Naive thymus-derived CD4-positive, alpha-beta T cell (primary cell): ENCODE measurements at regions not wholly inside any gene's neighbourhood (a gene's known extent, or its start where the extent isn't known, plus 50 kb on each side); places are given as distances from the start of the nearest gene placed in this dataset.

Source experiments
- ATAC-seq: fragments of 150-1000 bp; cut with Tn5 transposase; 2 replicates; pipeline ENCODE4 v1.10.0; 2021; ENCODE audit warnings: mild to moderate bottlenecking, moderate library complexity
- CTCF ChIA-PET: fragments of 350-600 bp; sonication (Branson Sonifier 250); formaldehyde crosslinking; loops from one replicate; lab custom pipeline; 2021; ENCODE audit warnings: antibody characterized with exemption; lab: Charles Lee
- POLR2A ChIA-PET: fragments of 350-600 bp; sonication (Branson Sonifier 250); formaldehyde crosslinking; loops from one replicate; lab custom pipeline; 2021; ENCODE audit warnings: antibody characterized with exemption, inconsistent platforms; lab: Charles Lee
- DNase-seq, 9 donors: peaks; one replicate each; pipeline versions ENCODE4 v3.0.0 to v3.0.0-alpha.2; 2020 to 2022; ENCODE audit warnings: mixed read lengths in 1 of 9
- H3K27ac ChIP-seq: one replicate; pipeline ENCODE4 v1.7.0; 2013; ENCODE audit warnings: mild to moderate bottlenecking, low read depth, low read length, moderate library complexity
- H3K27me3 ChIP-seq, 2 donors: one replicate each; pipeline ENCODE4 v1.7.0; 2013; ENCODE audit warnings: low read length in 2 of 2, mild to moderate bottlenecking in 2 of 2, moderate library complexity in 2 of 2; ENCODE audit not compliant: control insufficient read depth in 2 of 2, insufficient read depth in 2 of 2
- H3K36me3 ChIP-seq, 3 experiments: 1 replicate in 2 of 3; 2 replicates in 1 of 3; pipeline ENCODE4 v1.7.0; 2013; ENCODE audit warnings: low read length in 3 of 3, mild to moderate bottlenecking in 3 of 3, moderate library complexity in 1 of 3; ENCODE audit not compliant: insufficient read depth in 3 of 3, control insufficient read depth in 2 of 3
- H3K4me1 ChIP-seq, 2 donors: one replicate each; pipeline ENCODE4 v1.7.0; 2013; ENCODE audit warnings: low read length in 2 of 2, mild to moderate bottlenecking in 2 of 2, moderate library complexity in 1 of 2; ENCODE audit not compliant: control insufficient read depth in 2 of 2, insufficient read depth in 2 of 2
- H3K4me3 ChIP-seq: 2 replicates; pipeline ENCODE4 v1.7.0; 2013; ENCODE audit warnings: mild to moderate bottlenecking, low read length
- H3K9me3 ChIP-seq, 3 experiments: 1 replicate in 2 of 3; 2 replicates in 1 of 3; pipeline ENCODE4 v1.7.0; 2013; ENCODE audit warnings: low read length in 3 of 3; ENCODE audit not compliant: control insufficient read depth in 2 of 3
- H3K27ac Mint-ChIP-seq, 9 donors: one replicate each; pipeline ENCODE4 v1.8.0; 2020 to 2022; ENCODE audit warnings: mixed read lengths in 9 of 9, mild to moderate bottlenecking in 8 of 9, moderate library complexity in 5 of 9, inconsistent platforms in 2 of 9
- H3K27me3 Mint-ChIP-seq, 5 donors: one replicate each; pipeline ENCODE4 v1.8.0; 2021 to 2022; ENCODE audit warnings: mixed read lengths in 5 of 5, mild to moderate bottlenecking in 1 of 5
- H3K36me3 Mint-ChIP-seq, 5 donors: one replicate each; pipeline ENCODE4 v1.8.0; 2020 to 2022; ENCODE audit warnings: mixed read lengths in 5 of 5, mild to moderate bottlenecking in 3 of 5, inconsistent platforms in 1 of 5
- H3K4me1 Mint-ChIP-seq, 7 donors: one replicate each; pipeline ENCODE4 v1.8.0; 2020 to 2022; ENCODE audit warnings: mixed read lengths in 7 of 7, mild to moderate bottlenecking in 3 of 7, inconsistent platforms in 1 of 7
- H3K4me3 Mint-ChIP-seq, 10 donors: one replicate each; pipeline ENCODE4 v1.8.0; 2020 to 2022; ENCODE audit warnings: mild to moderate bottlenecking in 10 of 10, mixed read lengths in 10 of 10, moderate library complexity in 6 of 10, inconsistent platforms in 2 of 10
- H3K9me3 Mint-ChIP-seq, 11 donors: one replicate each; pipeline ENCODE4 v1.8.0; 2020 to 2022; ENCODE audit warnings: mixed read lengths in 11 of 11, mild to moderate bottlenecking in 4 of 11, inconsistent platforms in 1 of 11, moderate library complexity in 1 of 11
- intact Hi-C, 2 donors: fragments of 100-400 bp; cut with micrococcal nuclease; formaldehyde crosslinking; loops; one replicate each; pipeline ENCODE4 v1.15.1; 2023

GRCh38 chr7:68733219-68734153 is 864.8 kb upstream of the AUTS2 start:
- intact Hi-C loops = no loop called here
- Histone ChIP-seq H3K27me3 (no peaks in the 10 kb centered on the region), H3K4me1 (no peaks in the 10 kb centered on the region), H3K4me3 (no peak overlapping the region), H3K36me3 (no peaks in the 10 kb centered on the region), H3K27ac (no peak overlapping the region), H3K9me3 (no peaks in the 10 kb centered on the region)
- ChIA-PET CTCF (interaction anchor here (1.0 kb wide), 1 partner anchor 18 kb away, joined by 3 read pairs; no protein-coding TSS in a partner anchor), POLR2A (no interaction called here)
- DNase-seq (no peak), ATAC-seq (no peak)
- Mint-ChIP-seq H3K27ac (no peak overlapping the region), H3K9me3 (peaks cover 6 to 24% (median 9%) of the 10 kb centered on the region in 11 donors), H3K36me3 (no peaks in the 10 kb centered on the region), H3K27me3 (no peaks in the 10 kb centered on the region), H3K4me1 (no peaks in the 10 kb centered on the region), H3K4me3 (no peak overlapping the region)

- intact Hi-C loops = no loop called here
- Mint-ChIP-seq H3K4me1 (no peaks in the 10 kb centered on the region), H3K36me3 (no peaks in the 10 kb centered on the region), H3K27ac (no peak overlapping the region), H3K27me3 (no peaks in the 10 kb centered on the region), H3K4me3 (no peak overlapping the region), H3K9me3 (peaks cover 6 to 29% (median 8%) of the 10 kb centered on the region in 11 donors)
- DNase-seq = no peak
- ATAC-seq = no peak
- ChIA-PET POLR2A (no interaction called here), CTCF (no interaction called here)
- H3K36me3 ChIP-seq = no peaks in the 10 kb centered on the region
- H3K9me3 ChIP-seq = no peaks in the 10 kb centered on the region
- H3K4me1 ChIP-seq = no peaks in the 10 kb centered on the region
- H3K27ac ChIP-seq = no peak overlapping the region
- H3K27me3 ChIP-seq = no peaks in the 10 kb centered on the region
- no peak overlapping the region for H3K4me3 ChIP-seq
Measured at GRCh38 chr7:68734431-68734830, 863.8 kb upstream of the AUTS2 start.

- Histone ChIP-seq H3K36me3 (no peaks in the 10 kb centered on the region), H3K9me3 (no peaks in the 10 kb centered on the region), H3K4me1 (no peaks in the 10 kb centered on the region), H3K27ac (no peak overlapping the region), H3K27me3 (no peaks in the 10 kb centered on the region), H3K4me3 (no peak overlapping the region)
- Mint-ChIP-seq H3K27ac (no peak overlapping the region), H3K4me3 (no peak overlapping the region), H3K9me3 (peaks cover 2 to 27% (median 8%) of the 10 kb centered on the region in 11 donors), H3K27me3 (no peaks in the 10 kb centered on the region), H3K4me1 (no peaks in the 10 kb centered on the region), H3K36me3 (no peaks in the 10 kb centered on the region)
- ChIA-PET CTCF (no interaction called here), POLR2A (no interaction called here)
- intact Hi-C loops = no loop called here
- DNase-seq (no peak), ATAC-seq (no peak)
Measured at GRCh38 chr7:68739306-68739705, 859.0 kb upstream of the AUTS2 start.

- H3K27me3 ChIP-seq = no peaks in the 10 kb centered on the region
- Mint-ChIP-seq H3K4me1 (no peaks in the 10 kb centered on the region), H3K4me3 (no peak overlapping the region), H3K27me3 (no peaks in the 10 kb centered on the region), H3K9me3 (peaks cover 0 to 14% (median 1%) of the 10 kb centered on the region in 11 donors), H3K36me3 (no peaks in the 10 kb centered on the region), H3K27ac (no peak overlapping the region)
- DNase-seq (no peak), ATAC-seq (no peak)
- no peak overlapping the region for H3K4me3 ChIP-seq
- intact Hi-C loops = no loop called here
- H3K36me3 ChIP-seq = no peaks in the 10 kb centered on the region
- H3K4me1 ChIP-seq = no peaks in the 10 kb centered on the region
- H3K9me3 ChIP-seq = no peaks in the 10 kb centered on the region
- H3K27ac ChIP-seq = no peak overlapping the region
- ChIA-PET POLR2A (no interaction called here), CTCF (no interaction called here)
Measured at GRCh38 chr7:68744036-68744435, 854.2 kb upstream of the AUTS2 start.

GRCh38 chr7:68748934-68749900 is 849.1 kb upstream of the AUTS2 start:
- POLR2A ChIA-PET = no interaction called here

GRCh38 chr7:68752485-68753178 is 845.6 kb upstream of the AUTS2 start:
- Mint-ChIP-seq H3K27me3 (peaks cover 0 to 5% (median 0%) of the 10 kb centered on the region in 5 donors), H3K4me1 (no peaks in the 10 kb centered on the region), H3K27ac (no peak overlapping the region), H3K4me3 (no peak overlapping the region), H3K9me3 (peaks cover 0 to 29% (median 11%) of the 10 kb centered on the region in 11 donors), H3K36me3 (peaks cover 0 to 7% (median 0%) of the 10 kb centered on the region in 5 donors)
- H3K4me1 ChIP-seq = no peaks in the 10 kb centered on the region
- no peak overlapping the region for H3K27ac ChIP-seq
- POLR2A ChIA-PET = no interaction called here
- no peak overlapping the region for H3K4me3 ChIP-seq
- ATAC-seq (no peak), DNase-seq (no peak)
- H3K27me3 ChIP-seq = no peaks in the 10 kb centered on the region
- peaks cover 0 to 4% (median 0%) of the 10 kb centered on the region in 3 experiments for H3K9me3 ChIP-seq
- CTCF ChIA-PET = no interaction called here
- H3K36me3 ChIP-seq = no peaks in the 10 kb centered on the region
- intact Hi-C loops = no loop called here

More at GRCh38 chr7:68748934-68749900, 849.1 kb upstream of the AUTS2 start:
- ATAC-seq (no peak), DNase-seq (no peak)
- Mint-ChIP-seq H3K9me3 (peaks cover 0 to 21% (median 5%) of the 10 kb centered on the region in 11 donors), H3K36me3 (peaks cover 0 to 7% (median 0%) of the 10 kb centered on the region in 5 donors), H3K4me3 (no peak overlapping the region), H3K27ac (no peak overlapping the region), H3K27me3 (peaks cover 0 to 5% (median 0%) of the 10 kb centered on the region in 5 donors), H3K4me1 (no peaks in the 10 kb centered on the region)
- CTCF ChIA-PET = no interaction called here
- Histone ChIP-seq H3K4me1 (no peaks in the 10 kb centered on the region), H3K9me3 (peaks cover 0 to 4% (median 0%) of the 10 kb centered on the region in 3 experiments), H3K27ac (no peak overlapping the region), H3K27me3 (no peaks in the 10 kb centered on the region), H3K36me3 (no peaks in the 10 kb centered on the region), H3K4me3 (no peak overlapping the region)
- intact Hi-C loops = no loop called here
